Stimulated activated memory B cell treated with anti-CD40 and anti-IgM and Interleukin-4, amounts not matched to agents 10 μg/mL and 1 μg/mL and 100 μg/mL, for 72 hours (primary cell): ENCODE measurements at regions not wholly inside any gene's neighbourhood (a gene's known extent, or its start where the extent isn't known, plus 50 kb on each side); places are given as distances from the start of the nearest gene placed in this dataset.

Experiments
- ATAC-seq: fragments of 150-1000 bp; cut with Tn5 transposase; 2 replicates; pipeline ENCODE4 v1.10.0; 2021
- H3K27ac Mint-ChIP-seq: one replicate; pipeline ENCODE4 v1.8.0; 2022; ENCODE audit warnings: mild to moderate bottlenecking, mixed read lengths
- H3K27me3 Mint-ChIP-seq: one replicate; pipeline ENCODE4 v1.8.0; 2022; ENCODE audit warnings: mixed read lengths
- H3K36me3 Mint-ChIP-seq: one replicate; pipeline ENCODE4 v1.8.0; 2022; ENCODE audit warnings: mixed read lengths
- H3K4me1 Mint-ChIP-seq: one replicate; pipeline ENCODE4 v1.8.0; 2022; ENCODE audit warnings: mixed read lengths
- H3K4me3 Mint-ChIP-seq: one replicate; pipeline ENCODE4 v1.8.0; 2022; ENCODE audit warnings: mild to moderate bottlenecking, moderate library complexity, mixed read lengths
- H3K9me3 Mint-ChIP-seq: one replicate; pipeline ENCODE4 v1.8.0; 2022; ENCODE audit warnings: mixed read lengths

DNA sequence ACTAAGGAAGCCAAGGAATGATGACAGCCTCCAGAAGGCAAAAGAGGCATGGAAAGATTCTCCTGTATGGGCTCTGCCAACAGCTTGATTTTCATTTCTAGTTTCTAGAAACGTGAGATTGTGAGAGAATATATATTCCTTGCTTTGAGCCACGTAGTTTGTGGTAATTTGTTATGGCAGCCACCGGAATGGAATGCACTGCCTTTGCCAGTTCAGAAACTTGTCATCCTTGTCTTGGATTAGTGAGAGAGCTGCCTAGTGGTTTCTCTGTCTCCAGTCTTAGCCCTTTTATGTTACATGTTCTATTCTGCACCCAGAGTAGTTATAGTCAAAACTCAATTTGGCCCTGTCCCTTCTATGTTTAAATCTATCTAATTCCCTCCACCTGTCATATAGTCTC is 216.0 kb upstream of the PTGFR start:
- no peak overlapping the region for H3K27ac Mint-ChIP-seq
- ATAC-seq, result no peak
- peaks cover 3% of the 10 kb centered on the region for H3K9me3 Mint-ChIP-seq
- no peaks in the 10 kb centered on the region for H3K4me1 Mint-ChIP-seq
- no peaks in the 10 kb centered on the region for H3K36me3 Mint-ChIP-seq
- H3K27me3 Mint-ChIP-seq, result peaks cover 16% of the 10 kb centered on the region
- H3K4me3 Mint-ChIP-seq, result no peak overlapping the region

- ATAC-seq, result no peak
- Mint-ChIP-seq H3K36me3 (no peaks in the 10 kb centered on the region), H3K27ac (no peak overlapping the region), H3K4me1 (no peaks in the 10 kb centered on the region), H3K4me3 (no peak overlapping the region), H3K27me3 (peaks cover 16% of the 10 kb centered on the region), H3K9me3 (peaks cover 3% of the 10 kb centered on the region)
These were observed 215.3 kb upstream of the PTGFR start for GRCh38 chr1:78275456-78275855.

DNA sequence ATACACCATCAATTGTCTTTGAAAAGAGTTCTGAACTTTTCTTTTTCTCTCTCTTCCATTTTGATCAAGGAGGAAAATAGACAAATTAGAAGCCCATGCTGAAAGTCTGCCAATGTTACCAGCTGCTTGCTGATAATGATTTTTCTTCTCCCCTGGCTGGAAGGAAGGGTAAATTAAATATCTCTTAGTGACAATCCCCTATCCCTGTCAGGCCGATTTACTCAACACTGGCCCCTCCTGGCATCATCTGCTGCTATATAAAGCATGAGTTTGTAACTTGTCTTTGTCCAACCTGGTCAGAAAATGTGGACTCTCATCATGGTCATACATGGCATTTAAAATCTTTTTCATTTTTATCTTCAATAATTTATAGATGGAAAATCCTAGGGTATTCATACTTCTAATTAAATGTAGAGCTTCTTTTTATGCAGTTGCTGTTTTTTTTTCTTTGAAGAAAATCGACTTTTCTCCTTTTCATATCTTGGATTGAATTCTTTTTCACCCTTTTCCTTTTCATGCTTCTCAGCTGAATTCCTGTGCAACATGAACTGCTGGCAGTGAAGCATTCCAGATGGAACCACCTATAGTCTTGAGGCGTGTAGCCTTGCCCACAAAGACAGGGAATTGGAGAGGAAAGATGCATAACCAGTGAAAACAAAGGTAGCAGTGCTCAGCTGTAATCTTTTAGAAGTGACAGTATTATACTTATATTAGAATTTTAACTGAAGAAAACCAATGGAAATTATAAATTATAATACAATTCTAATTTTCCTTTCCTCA is 214.7 kb upstream of the PTGFR start:
- Mint-ChIP-seq H3K27ac (no peak overlapping the region), H3K36me3 (no peaks in the 10 kb centered on the region), H3K9me3 (peaks cover 3% of the 10 kb centered on the region), H3K4me3 (no peak overlapping the region), H3K4me1 (no peaks in the 10 kb centered on the region), H3K27me3 (peaks cover 16% of the 10 kb centered on the region)
- no peak for ATAC-seq

GRCh38 chr1:78277253-78277652 is 213.5 kb upstream of the PTGFR start:
- Mint-ChIP-seq H3K9me3 (peaks cover 3% of the 10 kb centered on the region), H3K36me3 (no peaks in the 10 kb centered on the region), H3K4me1 (no peaks in the 10 kb centered on the region), H3K4me3 (no peak overlapping the region), H3K27ac (no peak overlapping the region), H3K27me3 (peaks cover 16% of the 10 kb centered on the region)
- no peak for ATAC-seq

DNA sequence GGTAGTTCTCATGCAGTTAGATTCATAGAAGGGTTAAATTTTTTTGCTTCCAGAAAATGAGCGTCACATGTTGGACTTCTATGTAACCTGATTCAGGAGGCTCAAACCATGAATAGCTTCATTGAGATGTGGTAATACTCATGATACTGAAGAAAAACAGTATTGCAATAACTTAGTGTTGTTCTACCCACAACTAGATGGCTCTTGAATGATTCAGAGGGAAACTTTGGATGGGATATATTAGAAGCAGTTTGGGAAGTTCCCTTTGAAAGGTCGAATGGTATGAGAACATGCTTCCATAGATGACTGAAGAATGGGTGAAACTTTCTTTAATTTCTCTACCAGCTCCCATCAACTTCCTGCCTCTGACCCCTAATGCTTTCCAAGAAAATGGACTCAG is 211.7 kb upstream of the PTGFR start:
- H3K4me1 Mint-ChIP-seq, result no peaks in the 10 kb centered on the region
- peaks cover 3% of the 10 kb centered on the region for H3K9me3 Mint-ChIP-seq
- no peak for ATAC-seq
- no peak overlapping the region for H3K4me3 Mint-ChIP-seq
- no peaks in the 10 kb centered on the region for H3K36me3 Mint-ChIP-seq
- peaks cover 16% of the 10 kb centered on the region for H3K27me3 Mint-ChIP-seq
- H3K27ac Mint-ChIP-seq, result no peak overlapping the region

- Mint-ChIP-seq H3K4me3 (no peak overlapping the region), H3K27me3 (peaks cover 8% of the 10 kb centered on the region), H3K27ac (no peak overlapping the region), H3K9me3 (peaks cover 3% of the 10 kb centered on the region), H3K4me1 (no peaks in the 10 kb centered on the region), H3K36me3 (no peaks in the 10 kb centered on the region)
- ATAC-seq, result no peak
These were observed 210.1 kb upstream of the PTGFR start for GRCh38 chr1:78280626-78281025.

GRCh38 chr1:78281580-78281979 is 209.2 kb upstream of the PTGFR start:
- H3K36me3 Mint-ChIP-seq, result no peaks in the 10 kb centered on the region
- H3K4me3 Mint-ChIP-seq, result no peak overlapping the region
- H3K27me3 Mint-ChIP-seq, result peaks cover 6% of the 10 kb centered on the region
- peaks cover 3% of the 10 kb centered on the region for H3K9me3 Mint-ChIP-seq
- no peak for ATAC-seq
- no peak overlapping the region for H3K27ac Mint-ChIP-seq
- no peaks in the 10 kb centered on the region for H3K4me1 Mint-ChIP-seq

DNA sequence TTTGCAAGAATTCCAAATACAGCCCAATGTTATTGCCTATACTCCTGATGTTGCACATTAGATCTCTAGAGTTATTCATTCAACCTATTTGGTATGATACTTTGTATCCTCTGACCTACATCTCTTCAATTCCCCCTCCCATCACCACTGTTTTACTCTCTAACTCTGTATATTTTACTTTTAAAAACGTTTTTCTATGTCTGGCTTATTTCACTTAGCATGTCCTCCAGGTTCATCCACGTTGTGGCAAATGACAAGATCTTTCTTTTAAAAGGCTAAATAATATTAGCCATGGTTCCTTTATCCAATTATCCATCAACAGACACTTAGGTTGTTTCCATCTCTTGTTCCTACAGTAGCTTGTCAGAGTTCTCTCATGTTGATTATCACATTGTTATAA is 207.1 kb upstream of the PTGFR start:
- no peaks in the 10 kb centered on the region for H3K36me3 Mint-ChIP-seq
- H3K4me1 Mint-ChIP-seq, result no peaks in the 10 kb centered on the region

DNA sequence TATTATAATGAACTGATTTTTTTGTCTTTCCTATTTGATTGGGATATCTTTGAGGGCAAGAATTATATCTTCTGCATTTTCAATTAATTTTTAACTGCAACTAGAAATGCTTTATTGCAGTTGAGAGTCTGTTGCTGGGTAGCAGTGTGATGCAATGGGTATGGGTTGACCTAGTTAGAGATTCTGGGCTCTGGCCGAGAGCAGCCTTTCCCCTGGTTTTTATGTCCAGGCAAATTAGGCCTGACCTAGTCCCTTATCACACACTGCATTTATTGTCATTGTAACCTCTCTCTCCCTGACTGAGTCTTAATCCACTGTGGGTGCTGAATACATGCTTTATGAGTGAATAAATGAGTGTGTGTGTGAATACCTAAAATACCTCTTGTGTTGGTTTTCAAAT is 206.4 kb upstream of the PTGFR start:
- Mint-ChIP-seq H3K36me3 (no peaks in the 10 kb centered on the region), H3K4me3 (no peak overlapping the region), H3K4me1 (no peaks in the 10 kb centered on the region), H3K27me3 (no peaks in the 10 kb centered on the region), H3K9me3 (no peaks in the 10 kb centered on the region), H3K27ac (no peak overlapping the region)
- ATAC-seq, result no peak

More for the DNA sequence above, 207.1 kb upstream of the PTGFR start:
- no peaks in the 10 kb centered on the region for H3K9me3 Mint-ChIP-seq
- H3K4me3 Mint-ChIP-seq, result no peak overlapping the region
- no peak for ATAC-seq
- no peak overlapping the region for H3K27ac Mint-ChIP-seq
- H3K27me3 Mint-ChIP-seq, result no peaks in the 10 kb centered on the region

DNA sequence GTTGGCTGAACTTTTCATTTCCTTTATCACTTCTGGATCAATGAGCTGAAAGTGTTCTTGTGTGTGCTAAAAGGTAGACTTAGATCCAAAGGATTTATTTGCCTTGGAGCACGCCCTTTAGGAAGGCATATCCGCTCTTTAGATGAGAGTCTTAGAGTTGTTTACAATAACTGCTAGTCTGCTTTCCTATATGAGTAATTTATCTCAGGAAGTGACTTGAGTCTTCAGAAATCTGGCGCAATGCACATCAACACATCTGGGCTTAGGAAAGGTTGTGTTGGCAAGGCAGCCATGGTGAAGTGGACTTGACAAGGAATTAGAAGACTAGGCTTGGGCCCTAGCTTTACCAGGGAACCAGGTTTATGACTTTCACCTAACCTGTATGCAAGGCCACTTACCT is 204.1 kb upstream of the PTGFR start:
- Mint-ChIP-seq H3K4me3 (no peak overlapping the region), H3K27ac (no peak overlapping the region), H3K4me1 (no peaks in the 10 kb centered on the region), H3K9me3 (no peaks in the 10 kb centered on the region), H3K27me3 (no peaks in the 10 kb centered on the region), H3K36me3 (no peaks in the 10 kb centered on the region)
- ATAC-seq, result no peak

DNA sequence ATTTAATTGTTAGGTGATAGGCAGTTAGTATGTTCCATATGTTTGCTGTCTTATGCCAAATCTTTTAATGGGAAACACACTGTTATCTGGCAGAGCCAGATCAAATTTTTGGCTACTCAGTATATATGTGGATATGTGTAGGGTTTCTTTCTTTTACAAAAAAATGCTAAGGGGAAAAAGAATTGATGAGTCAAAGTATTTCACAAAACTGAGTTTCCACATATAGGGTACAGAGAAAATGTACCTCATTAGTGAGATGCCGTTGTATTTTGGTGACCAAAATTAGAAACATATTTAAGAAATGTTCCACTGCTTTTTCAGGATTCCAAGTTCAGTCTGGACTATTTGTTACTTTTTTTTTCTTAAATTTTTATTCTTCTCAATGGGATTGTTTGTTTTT is 201.2 kb upstream of the PTGFR start:
- Mint-ChIP-seq H3K36me3 (no peaks in the 10 kb centered on the region), H3K4me3 (no peak overlapping the region), H3K27me3 (no peaks in the 10 kb centered on the region), H3K9me3 (no peaks in the 10 kb centered on the region), H3K27ac (no peak overlapping the region), H3K4me1 (no peaks in the 10 kb centered on the region)
- ATAC-seq, result no peak

GRCh38 chr1:78291418-78291817 is 199.4 kb upstream of the PTGFR start:
- Mint-ChIP-seq H3K9me3 (no peaks in the 10 kb centered on the region), H3K4me3 (no peak overlapping the region), H3K27me3 (no peaks in the 10 kb centered on the region), H3K27ac (no peak overlapping the region), H3K4me1 (no peaks in the 10 kb centered on the region), H3K36me3 (no peaks in the 10 kb centered on the region)
- ATAC-seq, result no peak

DNA sequence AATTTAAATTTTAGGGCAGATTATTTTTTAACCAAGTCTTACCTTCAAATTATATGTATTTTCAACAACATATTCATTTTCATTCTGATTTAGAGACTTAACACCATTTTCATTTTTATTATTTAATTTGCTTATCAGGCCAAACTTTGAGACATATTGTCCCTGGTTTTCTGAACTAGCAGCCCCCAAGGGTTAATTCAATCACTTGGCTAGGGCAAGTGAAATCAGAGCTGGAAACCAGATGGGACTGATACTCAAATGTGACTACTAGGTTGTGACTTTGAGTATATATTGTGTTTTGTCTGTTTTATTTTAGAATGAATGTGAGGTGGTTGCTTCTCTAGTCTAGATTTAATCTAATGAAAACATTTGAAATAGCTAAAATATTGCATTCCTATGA is 198.9 kb upstream of the PTGFR start:
- no peak for ATAC-seq
- Mint-ChIP-seq H3K36me3 (no peaks in the 10 kb centered on the region), H3K27ac (no peak overlapping the region), H3K4me3 (no peak overlapping the region), H3K4me1 (no peaks in the 10 kb centered on the region), H3K27me3 (no peaks in the 10 kb centered on the region), H3K9me3 (no peaks in the 10 kb centered on the region)

- Mint-ChIP-seq H3K4me3 (no peak overlapping the region), H3K9me3 (no peaks in the 10 kb centered on the region), H3K36me3 (no peaks in the 10 kb centered on the region), H3K27ac (no peak overlapping the region), H3K4me1 (no peaks in the 10 kb centered on the region), H3K27me3 (no peaks in the 10 kb centered on the region)
- ATAC-seq, result no peak
These were observed 198.4 kb upstream of the PTGFR start for GRCh38 chr1:78292361-78292760.

DNA sequence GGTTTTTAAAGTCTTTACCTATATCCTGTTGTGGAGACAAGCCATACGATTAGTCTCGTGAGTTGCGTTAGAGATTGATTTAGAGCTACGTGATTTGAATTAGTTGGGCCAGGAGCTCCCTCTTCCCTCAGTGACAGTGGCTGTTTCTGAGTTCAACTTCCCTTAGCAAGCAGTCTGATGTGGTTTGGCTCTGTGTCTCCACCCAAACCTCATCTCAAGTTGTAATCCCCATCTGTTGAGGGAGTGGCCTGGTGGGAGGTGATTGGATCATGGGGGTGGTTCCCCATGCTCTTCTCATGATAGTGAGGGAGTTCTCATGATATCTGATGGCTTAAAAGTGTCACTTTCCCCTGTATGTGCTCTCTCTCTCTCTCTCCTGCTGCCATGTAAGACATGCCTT is 192.9 kb upstream of the PTGFR start:
- Mint-ChIP-seq H3K27me3 (no peaks in the 10 kb centered on the region), H3K27ac (no peak overlapping the region), H3K36me3 (no peaks in the 10 kb centered on the region), H3K4me3 (no peak overlapping the region), H3K9me3 (peaks cover 1% of the 10 kb centered on the region), H3K4me1 (no peaks in the 10 kb centered on the region)
- ATAC-seq, result no peak

DNA sequence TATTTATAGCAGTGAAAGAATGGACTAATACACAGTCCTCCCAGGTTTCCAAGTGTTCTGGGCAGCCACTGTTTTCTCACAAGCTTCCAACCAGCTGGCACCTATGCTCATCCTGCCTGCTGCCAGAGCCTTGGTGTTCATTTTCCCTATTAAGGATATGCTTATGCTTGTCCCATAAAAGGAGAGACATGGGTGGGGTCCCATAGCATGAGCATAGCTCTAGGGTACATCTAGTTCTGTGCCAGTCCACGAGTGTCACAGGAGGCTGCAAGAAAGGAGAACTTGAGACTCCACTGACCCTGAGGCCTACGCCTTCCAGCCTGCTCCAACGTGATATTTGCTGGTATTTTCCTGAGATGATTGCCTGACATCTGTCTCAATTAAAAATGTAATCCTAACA is 192.4 kb upstream of the PTGFR start:
- Mint-ChIP-seq H3K36me3 (no peaks in the 10 kb centered on the region), H3K4me3 (no peak overlapping the region), H3K27ac (no peak overlapping the region), H3K9me3 (peaks cover 6% of the 10 kb centered on the region), H3K4me1 (no peaks in the 10 kb centered on the region), H3K27me3 (no peaks in the 10 kb centered on the region)
- no peak for ATAC-seq

- H3K27me3 Mint-ChIP-seq, result no peaks in the 10 kb centered on the region
- no peaks in the 10 kb centered on the region for H3K4me1 Mint-ChIP-seq
- peaks cover 7% of the 10 kb centered on the region for H3K9me3 Mint-ChIP-seq
- ATAC-seq, result no peak
- H3K36me3 Mint-ChIP-seq, result no peaks in the 10 kb centered on the region
- H3K27ac Mint-ChIP-seq, result no peak overlapping the region
- H3K4me3 Mint-ChIP-seq, result no peak overlapping the region
These were observed 189.6 kb upstream of the PTGFR start for GRCh38 chr1:78301141-78301540.
